ENCODE measurements at regions not wholly inside any gene's neighbourhood (a gene's known extent, or its start where the extent isn't known, plus 50 kb on each side); places are given as distances from the start of the nearest gene placed in this dataset.

GRCh38 chr10:10530313-10530712 is 487.4 kb upstream of the CELF2 start:
- POLR2A ChIA-PET = no interaction called here
- RAD21 ChIA-PET (ENCODE audit: low non-redundant PET in 1 of 2, low total read pairs in 2 of 2, uncharacterized antibody in 2 of 2, unreplicated experiment in 2 of 2) = no interaction called here
- Histone ChIP-seq H3K27me3 (ENCODE audit: insufficient read depth, low read length) (no peaks in the 10 kb centered on the region), H3K9me2 (ENCODE audit: insufficient read depth) (no peaks in the 10 kb centered on the region), H3K9me3 (ENCODE audit: control insufficient read depth in 1 of 2, insufficient read depth in 1 of 2, low read depth in 1 of 2, low read length in 2 of 2) (peaks cover 14 to 42% of the 10 kb centered on the region in 2 experiments; a peak in 2 of 4 replicates), H3K79me2 (ENCODE audit: insufficient read depth, low read length) (no peaks in the 10 kb centered on the region), H3K4me2 (ENCODE audit: low read length) (no peak overlapping the region), H3K4me3 (replicated peaks in 1 of 2; ENCODE audit: low read depth in 1 of 2, low read length in 2 of 2) (no peak overlapping the region), H3K9ac (ENCODE audit: low read length) (no peak overlapping the region), H3K4me1 (ENCODE audit: control insufficient read depth in 1 of 2, insufficient read depth in 2 of 2, low read length in 2 of 2) (no peaks in the 10 kb centered on the region), H2AFZ (ENCODE audit: low read depth, low read length, poor library complexity, severe bottlenecking) (no peak overlapping the region), H4K20me1 (ENCODE audit: insufficient read depth) (no peaks in the 10 kb centered on the region), H3K36me3 (ENCODE audit: control insufficient read depth in 1 of 2, insufficient read depth in 2 of 2, low read length in 2 of 2) (no peaks in the 10 kb centered on the region), H3K27ac (ENCODE audit: low read depth, low read length) (no peak overlapping the region)
- no peak for TF ChIP-seq EGR1 (IDR thresholded peaks at IDR 0.05; ENCODE audit: low read depth)
- no peak for TF ChIP-seq ELF1 (IDR thresholded peaks at IDR 0.05; ENCODE audit: borderline replicate concordance, low read depth)
- no peak for TF ChIP-seq CTCF (IDR thresholded peaks at IDR 0.05 in 2 of 3, conservative IDR thresholded peaks at IDR 0.05 in 1 of 3; ENCODE audit: borderline replicate concordance in 1 of 3, insufficient read depth in 1 of 3, low read depth in 2 of 3, low read length in 2 of 3)
- no peak for TF ChIP-seq JUND (IDR thresholded peaks at IDR 0.05)
- TF ChIP-seq CBX3 (IDR thresholded peaks at IDR 0.05; ENCODE audit: low read depth) = no peak
- DNase-seq (ENCODE audit: low read depth, low spot score) = no peak
- no TSS peak for BruUV-seq (replicated peaks)
- intact Hi-C loops (cut with micrococcal nuclease) = no loop called here
- no peak for ATAC-seq
- CTCF ChIA-PET = no interaction called here

- H2AFZ ChIP-seq (ENCODE audit: low read depth, low read length, poor library complexity, severe bottlenecking) = no peak overlapping the region
- no peak overlapping the region for H3K4me3 ChIP-seq (replicated peaks in 1 of 2; ENCODE audit: low read depth in 1 of 2, low read length in 2 of 2)
- H3K9me3 ChIP-seq (ENCODE audit: control insufficient read depth in 1 of 2, insufficient read depth in 1 of 2, low read depth in 1 of 2, low read length in 2 of 2) = peaks cover 14 to 43% of the 10 kb centered on the region in 2 experiments; a peak in 2 of 4 replicates
- no peaks in the 10 kb centered on the region for H3K36me3 ChIP-seq (ENCODE audit: control insufficient read depth in 1 of 2, insufficient read depth in 2 of 2, low read length in 2 of 2)
- H3K27me3 ChIP-seq (ENCODE audit: insufficient read depth, low read length) = no peaks in the 10 kb centered on the region
- H3K9me2 ChIP-seq (ENCODE audit: insufficient read depth) = no peaks in the 10 kb centered on the region
- no peak overlapping the region for H3K4me2 ChIP-seq (ENCODE audit: low read length)
- RAD21 ChIA-PET (ENCODE audit: low non-redundant PET in 1 of 2, low total read pairs in 2 of 2, uncharacterized antibody in 2 of 2, unreplicated experiment in 2 of 2) = no interaction called here
- ATAC-seq (no peak), DNase-seq (ENCODE audit: low read depth, low spot score) (no peak)
- no peak overlapping the region for H3K9ac ChIP-seq (ENCODE audit: low read length)
- no peaks in the 10 kb centered on the region for H3K79me2 ChIP-seq (ENCODE audit: insufficient read depth, low read length)
- H3K27ac ChIP-seq (ENCODE audit: low read depth, low read length) = no peak overlapping the region
- POLR2A ChIA-PET = no interaction called here
- intact Hi-C loops (cut with micrococcal nuclease) = no loop called here
- no peaks in the 10 kb centered on the region for H4K20me1 ChIP-seq (ENCODE audit: insufficient read depth)
- CTCF ChIA-PET = no interaction called here
- H3K4me1 ChIP-seq (ENCODE audit: control insufficient read depth in 1 of 2, insufficient read depth in 2 of 2, low read length in 2 of 2) = no peaks in the 10 kb centered on the region
- BruUV-seq (replicated peaks) = no TSS peak
- TF ChIP-seq FOSL1 (IDR thresholded peaks at IDR 0.05; ENCODE audit: low read depth) (no peak), EZH2 (IDR thresholded peaks at IDR 0.05) (no peak), CEBPB (IDR thresholded peaks at IDR 0.05; ENCODE audit: low read depth) (no peak), YY1 (IDR thresholded peaks at IDR 0.05; ENCODE audit: extremely low read depth, insufficient replicate concordance, low read depth, low read length) (no peak), CTCF (IDR thresholded peaks at IDR 0.05 in 2 of 3, conservative IDR thresholded peaks at IDR 0.05 in 1 of 3; ENCODE audit: borderline replicate concordance in 1 of 3, insufficient read depth in 1 of 3, low read depth in 2 of 3, low read length in 2 of 3) (no peak), ZBTB33 (IDR thresholded peaks at IDR 0.05; ENCODE audit: extremely low read depth, insufficient replicate concordance, low read length) (no peak), SP1 (IDR thresholded peaks at IDR 0.05; ENCODE audit: low read depth) (no peak), ELF1 (IDR thresholded peaks at IDR 0.05; ENCODE audit: borderline replicate concordance, low read depth) (no peak), SRF (IDR thresholded peaks at IDR 0.05; ENCODE audit: low read depth) (no peak), POLR2AphosphoS5 (IDR thresholded peaks at IDR 0.05; ENCODE audit: low read depth, low read length) (no peak), RAD21 (IDR thresholded peaks at IDR 0.05; ENCODE audit: low read depth) (no peak), CBX3 (IDR thresholded peaks at IDR 0.05; ENCODE audit: low read depth) (no peak), MAX (IDR thresholded peaks at IDR 0.05) (no peak)
These were observed 485.4 kb upstream of the CELF2 start for GRCh38 chr10:10532236-10532635.

Data from HCT116 (cell line).